ENCODE measurements at regions not wholly inside any gene's neighbourhood (a gene's known extent, or its start where the extent isn't known, plus 50 kb on each side); places are given as distances from the start of the nearest gene placed in this dataset.
A peak's percentile ranks its signal among the peaks of the same experiment; 100 is the strongest.
"Not testable (repeated sequence)": the region's sequence is repeated elsewhere in the genome, so short reads cannot be mapped to it uniquely, and the experiment has no call there.

DNA sequence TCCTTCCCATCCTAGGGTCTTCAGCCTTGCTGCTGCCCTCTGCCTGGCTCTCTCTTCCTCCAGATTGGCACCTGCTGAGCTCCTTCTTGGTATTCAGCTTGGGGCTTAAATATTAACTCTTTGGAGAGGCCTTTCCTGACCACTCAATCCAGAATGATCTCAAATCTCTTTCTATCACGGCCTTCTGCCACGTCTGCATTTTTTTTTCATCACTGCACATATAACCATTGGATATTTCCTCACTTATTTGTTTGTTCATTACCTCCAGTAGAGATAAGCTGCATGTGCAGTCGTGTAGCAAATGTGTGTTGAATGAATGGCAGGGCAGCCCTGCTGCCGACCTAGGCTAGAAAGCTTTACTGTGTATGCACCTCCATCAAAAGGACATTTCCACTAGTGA is 51.6 kb upstream of the MPP7 start:
- no peak for DNase-seq (ENCODE audit: low read depth in 2 of 2)

DNA sequence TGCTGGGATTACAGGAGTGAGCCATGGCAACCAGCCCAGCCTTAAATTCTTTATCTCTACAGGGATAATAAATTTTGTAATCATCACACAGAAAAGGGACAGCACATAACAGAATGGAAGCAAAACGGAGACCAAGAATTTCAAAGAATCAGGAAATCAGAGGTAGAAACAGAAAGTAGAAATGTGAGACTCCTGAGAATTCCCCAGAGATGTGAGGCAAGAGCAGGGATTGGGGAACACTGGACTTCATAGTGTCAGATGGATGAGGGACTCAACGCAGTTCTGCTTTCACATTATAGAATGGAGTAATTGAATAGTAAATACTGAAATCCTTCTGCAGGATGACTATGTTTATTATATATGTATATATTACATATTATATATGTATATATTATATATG is 52.5 kb upstream of the MPP7 start:
- no peak for DNase-seq (ENCODE audit: low read depth in 2 of 2)

DNA sequence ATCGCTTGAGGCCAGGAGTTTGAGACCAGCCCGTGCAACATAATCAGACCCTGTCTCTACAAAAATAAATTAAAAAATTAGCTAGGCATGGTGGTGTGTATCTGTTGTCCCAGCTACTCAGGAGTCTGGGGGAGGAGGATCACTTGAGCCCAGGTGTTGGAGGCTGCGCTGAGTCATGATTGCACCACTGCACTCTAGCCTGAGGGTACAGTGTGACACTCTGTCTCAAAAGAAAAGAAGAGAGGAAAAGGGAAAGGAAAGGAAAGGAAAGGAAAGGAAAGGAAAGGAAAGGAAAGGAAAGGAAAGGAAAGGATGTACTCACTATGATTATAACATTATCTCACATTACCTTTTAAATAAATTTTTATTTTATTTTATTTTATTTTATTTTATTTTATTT is 56.5 kb upstream of the MPP7 start:
- no peak for DNase-seq (ENCODE audit: low read depth in 2 of 2)

DNA sequence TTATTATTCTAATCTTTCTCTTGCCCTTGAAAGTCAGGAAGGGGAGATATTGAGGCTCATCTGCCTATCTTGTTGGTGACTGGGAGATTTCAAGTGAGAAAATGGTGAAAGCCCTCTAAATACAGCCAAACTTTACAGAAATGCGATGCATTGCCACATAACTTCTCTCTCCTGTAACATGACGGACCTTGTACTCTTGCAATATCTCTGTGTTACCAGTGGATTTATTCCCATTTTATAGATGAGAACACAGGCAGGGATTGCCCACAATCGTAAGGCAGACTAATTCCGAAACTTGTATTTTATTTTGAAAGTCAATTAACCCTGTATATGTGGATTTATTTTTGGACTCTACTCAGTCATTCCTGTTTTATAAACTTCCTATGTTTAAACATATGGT is 57.3 kb upstream of the MPP7 start:
- no peak for DNase-seq (ENCODE audit: low read depth in 2 of 2)

DNA sequence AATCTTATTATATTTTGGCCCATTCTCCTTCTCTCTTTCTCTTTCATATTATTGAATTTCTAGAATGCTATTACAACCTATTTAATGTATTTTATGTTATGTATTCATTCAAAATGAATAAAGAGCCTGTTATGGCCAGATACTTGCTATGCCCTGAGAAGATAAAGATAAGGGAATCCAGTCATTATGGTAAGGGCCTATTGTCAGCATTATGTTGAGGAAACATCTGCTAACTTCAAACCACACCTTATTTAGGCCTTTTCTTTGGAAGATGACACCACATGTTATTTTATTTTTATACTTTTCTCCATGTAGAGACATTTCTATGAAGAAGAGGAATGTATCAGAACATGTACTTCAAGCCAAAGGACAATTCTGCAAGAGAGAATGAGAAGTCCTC is 60.5 kb upstream of the MPP7 start:
- DNase-seq (ENCODE audit: low read depth in 2 of 2) = no peak

DNA sequence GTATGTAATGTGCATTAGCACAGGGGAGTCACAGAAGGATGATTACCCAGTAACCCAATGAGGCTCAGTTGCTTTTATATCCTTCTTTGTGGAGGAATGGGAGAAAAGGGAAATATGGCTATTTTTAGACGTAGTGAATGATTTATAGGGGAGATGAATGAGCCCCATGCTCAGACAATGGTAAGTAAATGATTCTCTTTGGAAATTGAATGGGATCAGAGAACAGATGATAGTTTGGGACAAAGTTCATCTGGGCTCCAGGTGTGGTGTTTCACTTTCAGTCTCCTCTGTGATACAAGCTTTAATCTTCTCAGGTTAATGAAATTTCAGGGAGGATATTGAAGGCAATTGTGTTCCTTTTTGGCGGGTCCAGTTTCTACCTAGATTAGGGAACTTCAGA is 63.0 kb upstream of the MPP7 start:
- DNase-seq (ENCODE audit: low read depth in 2 of 2) = no peak

DNA sequence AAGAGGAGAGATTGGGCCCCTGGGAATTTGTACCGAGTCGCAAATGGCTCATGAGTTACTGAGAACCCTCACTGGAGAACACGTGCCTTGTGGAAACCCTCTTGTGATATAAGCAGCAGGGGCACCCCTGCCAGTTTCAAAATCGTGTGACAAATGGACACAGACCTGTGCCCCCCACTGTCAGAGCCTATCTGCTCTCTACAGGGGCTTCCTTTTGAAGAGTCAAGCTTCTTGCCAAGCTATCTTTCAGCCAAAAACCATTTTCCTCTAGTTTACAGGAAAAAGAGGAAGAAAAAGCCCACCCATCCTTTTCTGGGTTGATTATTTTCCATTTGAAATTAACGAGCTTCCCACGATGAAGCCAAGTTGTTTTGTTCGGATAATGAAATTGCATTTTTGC is 64.1 kb upstream of the MPP7 start:
- DNase-seq (ENCODE audit: low read depth in 2 of 2) = no peak

DNA sequence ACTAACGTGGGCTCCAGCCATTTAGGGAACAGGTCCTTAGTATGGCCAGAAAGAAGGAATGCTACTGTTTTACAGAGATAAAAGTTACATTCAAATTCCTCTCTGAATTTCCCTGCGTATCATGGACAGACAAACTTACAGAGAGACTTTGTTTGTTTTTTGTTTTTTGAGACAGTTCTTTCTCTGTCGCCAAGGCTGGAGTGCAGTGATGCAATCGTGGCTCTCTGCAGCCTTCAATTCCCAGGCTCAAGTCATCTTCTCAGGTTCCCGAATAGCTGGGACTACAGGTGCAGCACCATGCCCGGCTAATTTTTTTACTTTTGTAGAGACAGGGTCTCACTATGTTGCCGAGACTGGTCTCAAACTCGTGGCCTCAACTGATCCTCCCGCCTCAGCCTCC is 64.5 kb upstream of the MPP7 start:
- no peak for DNase-seq (ENCODE audit: low read depth in 2 of 2)

DNA sequence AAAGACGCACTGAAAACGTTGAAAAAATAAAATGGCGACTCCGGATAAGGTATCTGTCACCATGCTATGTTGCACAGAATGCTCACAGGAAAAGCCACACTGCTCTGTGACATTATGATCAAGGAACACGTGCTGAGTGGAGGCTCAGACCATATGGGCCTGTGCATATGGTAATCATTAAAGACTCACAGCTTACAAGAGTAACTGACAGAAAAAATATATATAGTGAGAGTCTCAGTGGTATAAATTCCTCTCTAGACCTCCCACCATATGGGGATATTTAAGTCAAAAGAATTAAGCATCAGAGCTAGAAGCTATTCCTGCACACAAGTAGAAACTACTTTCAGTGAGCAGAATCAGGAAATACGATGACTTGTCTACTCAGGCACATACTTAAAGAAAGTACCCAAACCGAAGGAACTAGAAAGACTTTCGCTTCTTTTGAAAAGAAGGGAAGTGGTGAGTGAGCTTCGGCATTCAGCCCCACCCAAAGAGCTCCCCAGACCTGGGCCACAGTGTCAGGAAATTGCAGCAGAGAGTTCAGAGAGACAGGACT is 65.1 kb upstream of the MPP7 start:
- DNase-seq (ENCODE audit: low read depth in 2 of 2) = peak; percentile 26 to 38

DNA sequence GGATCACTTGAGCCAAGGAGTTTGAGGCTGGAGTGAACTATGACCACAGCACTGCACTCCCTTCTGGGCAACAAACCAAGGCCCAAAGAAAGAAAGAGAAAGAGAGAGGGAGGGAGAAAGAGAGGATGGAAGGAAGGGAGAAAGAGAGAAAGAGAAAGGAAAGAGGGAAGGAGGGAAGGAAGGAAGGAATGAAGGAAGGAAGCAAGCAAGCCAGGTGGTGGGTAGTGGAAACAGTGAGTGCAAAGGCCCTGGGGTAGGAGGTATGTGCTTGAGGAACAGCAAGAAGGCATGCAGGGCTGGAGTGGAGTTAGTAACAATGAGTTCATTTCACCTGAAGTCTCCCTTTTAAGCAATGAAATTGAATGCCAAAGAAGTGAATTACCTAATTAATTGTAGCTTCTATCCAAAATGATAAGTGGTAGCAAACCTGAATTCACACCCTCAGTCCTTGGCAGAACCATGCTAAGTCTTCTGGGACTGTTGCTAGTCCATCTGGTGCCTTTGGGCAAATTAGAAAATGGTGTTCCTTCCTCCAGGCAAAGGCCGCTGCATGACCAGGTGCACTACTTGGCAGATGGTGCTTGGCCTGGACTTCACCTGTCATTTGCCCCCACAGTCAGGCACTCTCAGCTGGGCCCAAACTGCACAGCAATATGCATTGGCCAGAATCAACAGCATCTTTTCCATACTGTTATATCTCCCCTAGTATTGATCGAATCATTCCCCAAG is 67.4 kb upstream of the MPP7 start:
- DNase-seq (ENCODE audit: low read depth in 2 of 2) = no peak

DNA sequence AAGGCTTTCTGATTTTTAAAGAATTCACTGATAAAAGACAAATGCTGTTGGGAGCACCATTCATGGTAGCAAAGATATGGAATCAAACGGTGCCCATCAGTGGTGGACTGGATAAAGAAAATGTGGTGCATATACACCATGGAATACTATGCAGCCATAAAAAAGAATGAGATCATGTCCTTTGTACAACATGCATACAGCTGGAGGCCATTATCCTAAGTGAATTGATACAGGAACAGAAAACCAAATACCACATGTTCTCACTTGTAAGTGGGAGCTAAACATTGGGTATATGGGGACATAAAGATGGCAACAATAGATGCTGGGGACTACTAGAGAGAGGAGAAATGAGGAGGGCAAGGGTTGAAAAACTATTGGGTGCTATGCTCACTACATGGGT is 68.8 kb upstream of the MPP7 start:
- DNase-seq (ENCODE audit: low read depth in 2 of 2) = not testable (repeated sequence)

DNA sequence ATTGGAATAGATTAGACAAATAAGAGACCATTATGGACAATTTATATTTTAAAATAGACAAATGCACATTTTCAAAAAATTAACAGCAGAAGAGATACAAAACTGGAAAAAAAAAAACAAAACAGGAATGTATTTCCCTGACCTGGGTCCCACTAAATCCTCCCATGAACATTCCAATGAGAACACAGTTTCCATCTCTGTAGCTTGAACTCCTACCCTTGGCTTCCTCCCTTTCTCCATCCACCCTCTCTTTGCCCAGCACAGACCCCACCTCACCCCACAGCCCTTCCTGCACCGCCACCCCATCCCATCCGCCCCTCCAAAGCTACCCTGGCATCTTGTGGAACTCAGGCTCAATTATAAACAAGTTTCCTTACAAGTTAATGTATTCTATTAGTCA is 71.2 kb upstream of the MPP7 start:
- DNase-seq (ENCODE audit: low read depth in 2 of 2) = no peak

DNA sequence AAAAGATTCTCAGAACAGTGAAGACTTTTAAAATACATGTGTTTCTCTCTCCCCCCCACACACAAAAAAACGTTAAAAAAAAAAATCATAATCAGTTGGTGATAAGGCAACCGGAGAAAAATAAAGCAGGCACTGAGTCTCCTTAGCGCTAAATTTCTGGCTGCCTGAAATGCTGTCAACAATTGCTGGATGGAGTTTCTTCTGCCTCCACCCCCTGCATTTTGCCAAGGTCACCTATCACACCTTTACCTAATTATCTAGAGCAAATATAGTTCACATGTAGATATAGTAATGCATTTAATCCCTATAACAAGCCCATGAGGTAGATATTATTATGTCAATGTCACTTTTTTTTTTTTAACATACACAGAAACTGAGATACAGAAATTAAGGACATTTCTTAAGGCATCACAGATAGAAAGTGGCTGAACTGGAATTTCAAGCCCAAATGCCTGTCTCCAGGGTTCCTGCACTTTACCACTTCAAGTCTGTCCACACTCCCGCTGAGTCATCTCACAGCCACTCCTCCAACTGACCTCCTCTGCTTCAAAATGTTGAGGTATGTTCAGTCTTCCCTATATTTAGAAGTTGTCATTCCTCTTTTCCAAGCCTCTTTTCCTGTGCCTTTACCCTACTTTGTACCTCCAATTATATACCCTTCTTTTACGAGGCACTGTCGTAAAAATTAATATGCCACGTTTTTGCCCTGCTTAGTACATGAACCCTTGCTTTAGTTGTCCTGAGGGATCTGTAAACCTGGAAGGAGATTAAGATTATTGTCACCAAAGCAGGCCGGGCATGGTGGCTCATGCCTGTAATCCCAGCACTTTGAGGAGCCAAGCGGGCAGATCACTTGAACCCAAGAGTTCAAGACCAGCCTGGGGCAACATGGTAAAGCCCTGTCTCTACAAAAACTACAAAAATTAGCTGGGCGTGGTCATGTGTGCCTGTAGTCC is 72.8 kb upstream of the MPP7 start:
- no peak for DNase-seq (ENCODE audit: low read depth in 2 of 2)

DNA sequence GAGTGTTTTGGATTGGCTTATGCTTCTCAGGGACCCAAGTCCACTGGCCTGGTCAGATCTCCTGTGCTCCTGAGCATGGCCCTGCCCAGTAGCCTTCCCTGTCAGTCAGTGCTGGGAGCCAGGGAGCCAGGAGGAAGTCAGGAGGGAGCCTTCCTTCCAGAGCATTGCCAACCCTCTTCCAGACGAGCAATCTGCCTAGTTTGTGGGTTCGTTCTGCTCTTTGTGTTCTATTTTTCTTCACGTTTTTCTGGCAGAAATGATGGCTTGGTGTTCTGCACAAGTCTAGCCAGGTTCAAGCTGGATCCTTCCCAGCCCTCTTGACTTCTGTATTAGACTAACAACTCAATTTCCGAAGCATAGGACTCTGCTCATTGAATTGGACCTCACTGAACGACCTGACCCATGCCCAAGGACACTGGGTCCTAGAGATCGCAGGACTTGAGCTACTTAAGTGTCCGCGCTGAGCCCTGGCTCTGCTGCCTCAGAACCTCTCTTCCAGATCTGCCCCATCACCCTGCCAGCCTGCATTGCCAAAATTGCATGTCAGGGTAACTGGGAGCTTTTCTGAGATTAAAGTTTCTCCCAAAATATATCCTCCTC is 76.2 kb upstream of the MPP7 start:
- no peak for DNase-seq (ENCODE audit: low read depth in 2 of 2)

DNA sequence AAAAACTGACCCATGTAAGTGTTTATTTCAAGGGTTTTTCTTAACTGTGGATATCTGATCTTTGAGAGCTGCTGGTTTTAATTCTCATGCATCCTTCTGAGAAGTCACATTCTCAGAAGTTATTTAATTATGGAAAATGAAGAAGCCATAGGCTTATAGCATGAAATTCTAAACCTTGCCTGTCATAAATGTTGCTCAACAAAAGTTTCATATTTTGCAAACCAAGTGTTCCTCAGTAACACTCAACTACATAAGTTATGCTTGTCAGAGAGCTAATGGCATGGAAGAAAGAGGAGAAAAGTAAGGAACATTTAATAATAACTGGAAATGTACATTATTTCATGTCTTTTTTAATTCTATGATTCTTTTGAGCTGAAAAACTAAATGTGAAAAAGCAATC is 78.6 kb upstream of the MPP7 start:
- DNase-seq (ENCODE audit: low read depth in 2 of 2) = no peak

DNA sequence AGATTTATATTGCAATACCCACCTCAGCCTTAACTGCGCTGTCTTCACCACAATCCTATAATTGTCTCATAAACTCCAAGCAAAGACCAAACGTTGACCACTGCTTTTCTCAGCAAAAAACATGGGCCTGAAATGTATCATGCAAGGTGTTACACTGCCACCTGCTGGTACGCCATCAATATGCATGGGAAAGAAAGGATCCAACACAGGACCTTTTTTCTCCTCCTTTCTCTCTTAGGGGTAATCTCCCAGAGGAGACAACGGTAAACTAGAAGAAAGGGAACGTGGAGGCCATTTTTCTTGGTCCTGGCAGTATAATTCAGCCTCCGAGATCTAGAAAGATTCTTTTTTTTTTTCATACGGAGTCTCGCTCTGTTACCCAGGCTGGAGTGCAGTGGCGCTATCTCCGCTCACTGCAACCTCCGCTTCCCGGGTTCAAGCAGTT is 79.1 kb upstream of the MPP7 start:
- peak; percentile 74 to 87 for DNase-seq (ENCODE audit: low read depth in 2 of 2)

DNA sequence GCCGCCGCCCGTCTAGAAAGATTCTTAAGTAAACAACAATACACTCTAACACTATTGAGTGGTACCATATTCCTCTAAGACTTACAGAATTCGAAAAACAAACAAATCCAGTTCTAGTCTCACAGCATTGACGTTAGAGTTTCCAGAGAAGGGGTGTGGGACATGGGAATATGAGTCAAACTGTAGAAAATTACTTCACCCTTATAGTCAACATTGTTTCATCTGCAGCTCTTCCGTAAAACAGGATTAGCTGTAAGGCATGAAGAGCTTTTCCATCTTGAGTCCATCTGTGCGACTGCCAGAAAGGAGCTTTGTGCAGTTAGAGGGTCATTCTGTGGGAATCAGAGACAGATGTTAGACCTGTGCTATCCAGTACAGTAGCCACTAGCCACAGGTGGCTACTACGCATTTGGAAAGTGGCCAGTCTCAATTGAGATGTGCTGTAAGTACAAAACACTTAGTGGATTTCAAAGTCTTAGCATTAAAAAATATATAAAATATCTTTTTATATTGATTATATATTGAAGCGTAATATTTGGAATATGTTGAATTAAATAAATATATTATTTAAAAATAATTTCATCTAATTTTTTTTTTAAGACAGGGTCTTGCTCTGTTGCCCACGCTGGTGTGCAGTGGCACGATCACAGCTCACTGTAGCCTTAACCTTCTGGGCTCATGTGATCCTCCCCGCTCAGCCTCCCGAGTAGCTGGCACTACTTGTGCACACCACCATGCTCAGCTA is 79.8 kb upstream of the MPP7 start:
- no peak for DNase-seq (ENCODE audit: low read depth in 2 of 2)

DNA sequence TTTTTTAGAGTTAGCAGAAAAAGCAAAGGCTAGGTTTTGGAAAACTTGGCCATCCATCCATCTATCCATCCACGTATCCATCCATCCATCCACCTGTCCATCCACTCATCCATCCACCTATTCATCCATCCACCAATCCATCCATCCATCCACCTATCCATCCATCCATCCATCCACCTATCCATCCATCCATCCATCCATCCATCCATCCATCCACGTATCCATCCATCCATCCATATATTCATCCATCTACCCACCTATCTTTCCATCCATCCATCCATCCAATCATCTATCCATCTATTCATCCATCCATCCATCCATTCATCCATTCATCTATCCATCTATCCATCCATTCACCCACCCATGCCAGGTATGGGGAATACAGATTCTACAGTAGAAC is 81.7 kb upstream of the MPP7 start:
- no peak for DNase-seq (ENCODE audit: low read depth in 2 of 2)

DNA sequence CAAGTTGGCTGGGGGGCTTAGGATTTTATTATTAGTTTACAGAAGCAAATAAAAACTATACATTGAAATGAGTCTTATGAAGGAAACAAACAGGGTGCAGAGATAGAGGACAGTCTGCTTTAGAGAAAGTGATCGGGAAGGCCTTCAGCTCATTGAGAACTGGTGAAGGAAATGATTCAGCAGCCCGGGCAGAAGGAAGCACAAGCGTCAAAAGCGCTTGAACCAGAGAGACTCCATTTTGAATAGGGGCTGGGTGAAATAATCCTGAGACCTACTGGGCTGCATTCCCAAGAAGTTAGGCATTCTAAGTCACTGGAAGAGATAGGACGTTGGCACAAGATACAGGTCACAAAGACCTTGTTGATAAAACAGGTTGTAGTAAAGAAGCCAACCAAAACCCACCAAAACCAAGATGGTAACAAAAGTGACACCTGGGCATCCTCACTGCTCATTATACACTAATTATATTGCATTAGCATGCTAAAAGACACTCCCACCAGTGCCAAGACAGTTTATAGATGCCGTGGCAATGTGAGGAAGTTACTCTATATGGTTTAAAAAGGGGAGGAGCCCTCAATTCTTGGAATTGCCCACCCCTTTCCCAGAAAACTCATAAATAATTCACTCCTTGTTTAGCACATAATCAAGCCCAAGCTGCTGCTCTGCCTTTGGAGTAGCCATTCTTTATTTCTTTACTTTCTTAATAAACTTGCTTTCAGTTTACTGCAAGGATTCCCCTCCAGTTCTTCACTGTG is 83.1 kb upstream of the MPP7 start:
- no peak for DNase-seq (ENCODE audit: low read depth in 2 of 2)

DNA sequence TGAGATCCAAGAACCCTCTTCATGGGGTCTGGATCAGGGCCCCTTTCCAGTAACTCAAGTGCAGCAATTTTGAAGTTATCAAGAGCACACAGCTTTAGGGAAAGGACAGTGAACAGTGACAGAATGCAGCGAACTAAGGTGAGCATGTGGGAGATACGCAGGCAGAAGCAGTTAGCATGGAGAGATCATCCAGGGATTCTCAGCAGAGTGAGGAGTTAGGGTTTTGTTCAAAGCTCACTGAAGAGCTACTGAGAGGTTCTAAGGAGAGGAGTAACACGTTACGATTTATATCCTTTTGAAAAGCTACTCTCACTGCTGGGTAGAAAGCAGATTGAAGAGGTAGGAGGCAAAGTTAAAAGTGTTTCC is 83.6 kb upstream of the MPP7 start:
- DNase-seq (ENCODE audit: low read depth in 2 of 2) = no peak

DNA sequence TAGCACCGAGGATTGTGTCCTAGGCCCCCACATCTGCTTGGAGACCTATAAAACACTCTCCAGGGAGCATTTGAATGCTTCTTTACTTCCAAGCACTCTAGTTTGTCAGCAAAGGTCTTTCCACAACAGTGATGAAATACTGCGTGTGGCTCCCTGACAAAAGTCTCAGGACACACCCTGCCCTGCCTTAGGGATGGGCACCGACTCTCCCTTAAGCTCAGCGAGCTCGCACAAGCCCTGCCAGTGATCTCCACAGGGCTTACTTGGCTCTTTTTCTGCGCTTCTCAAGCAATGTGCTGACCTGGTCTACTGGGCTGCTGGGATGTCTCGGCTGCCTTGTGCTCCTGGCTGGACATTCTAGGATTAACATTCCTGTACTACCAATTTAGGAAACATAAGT is 84.3 kb upstream of the MPP7 start:
- no peak for DNase-seq (ENCODE audit: low read depth in 2 of 2)
